Prostate gland (tissue), 2 donors: ENCODE measurements at regions not wholly inside any gene's neighbourhood (a gene's known extent, or its start where the extent isn't known, plus 50 kb on each side); places are given as distances from the start of the nearest gene placed in this dataset.

Source experiments
- POLR2A ChIP-seq: fragments of 450-650 bp; IDR thresholded peaks from one replicate; pipeline ENCODE4 v1.6.1; 2016; ENCODE audit warnings: antibody characterized with exemption, mild to moderate bottlenecking
- TF ChIP-seq, protein P1 (sequence below), 4 experiments: fragments of 200-600 bp in 2 of 4; fragments of 450-650 bp in 2 of 4; sonication (generic) in 2 of 4; IDR thresholded peaks; 1 replicate in 3 of 4; 2 replicates in 1 of 4; pipeline ENCODE4 v1.5.1; 2016 to 2019; ENCODE audit warnings: antibody characterized with exemption in 4 of 4, mild to moderate bottlenecking in 2 of 4, moderate library complexity in 2 of 4

DNA sequence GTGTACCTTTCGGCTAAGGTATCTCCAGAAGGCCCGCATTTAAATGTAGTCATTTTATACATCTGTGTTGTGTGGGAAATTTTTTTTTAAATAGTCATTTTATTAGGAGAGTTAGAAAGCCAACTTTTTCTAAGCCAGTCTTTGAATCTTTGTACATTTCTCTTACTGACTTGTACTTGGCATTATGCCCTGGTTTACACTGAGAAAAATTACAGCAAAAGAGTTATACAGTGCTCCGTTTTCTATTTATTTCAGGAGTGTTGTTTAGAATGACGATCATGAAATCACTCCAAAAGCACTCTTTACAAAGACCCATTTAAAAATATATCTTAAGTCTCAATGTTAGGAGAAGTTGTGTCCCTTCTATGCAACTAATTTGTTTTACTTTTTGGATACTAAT lies 91.8 kb downstream of the CYB561 start:
- TF ChIP-seq POLR2A: no peak
- TF ChIP-seq, protein P1, sequence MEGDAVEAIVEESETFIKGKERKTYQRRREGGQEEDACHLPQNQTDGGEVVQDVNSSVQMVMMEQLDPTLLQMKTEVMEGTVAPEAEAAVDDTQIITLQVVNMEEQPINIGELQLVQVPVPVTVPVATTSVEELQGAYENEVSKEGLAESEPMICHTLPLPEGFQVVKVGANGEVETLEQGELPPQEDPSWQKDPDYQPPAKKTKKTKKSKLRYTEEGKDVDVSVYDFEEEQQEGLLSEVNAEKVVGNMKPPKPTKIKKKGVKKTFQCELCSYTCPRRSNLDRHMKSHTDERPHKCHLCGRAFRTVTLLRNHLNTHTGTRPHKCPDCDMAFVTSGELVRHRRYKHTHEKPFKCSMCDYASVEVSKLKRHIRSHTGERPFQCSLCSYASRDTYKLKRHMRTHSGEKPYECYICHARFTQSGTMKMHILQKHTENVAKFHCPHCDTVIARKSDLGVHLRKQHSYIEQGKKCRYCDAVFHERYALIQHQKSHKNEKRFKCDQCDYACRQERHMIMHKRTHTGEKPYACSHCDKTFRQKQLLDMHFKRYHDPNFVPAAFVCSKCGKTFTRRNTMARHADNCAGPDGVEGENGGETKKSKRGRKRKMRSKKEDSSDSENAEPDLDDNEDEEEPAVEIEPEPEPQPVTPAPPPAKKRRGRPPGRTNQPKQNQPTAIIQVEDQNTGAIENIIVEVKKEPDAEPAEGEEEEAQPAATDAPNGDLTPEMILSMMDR (IDR thresholded peaks at IDR 0.05): no peak
